Coronary artery (tissue), 2 donors: ENCODE measurements at regions not wholly inside any gene's neighbourhood (a gene's known extent, or its start where the extent isn't known, plus 50 kb on each side); places are given as distances from the start of the nearest gene placed in this dataset.

Experiments
- DNase-seq: peaks from one replicate; pipeline ENCODE4 v3.0.0-alpha.2; 2017; ENCODE audit warnings: low spot score
- H3K27ac ChIP-seq, 2 donors: fragments of 200-600 bp; sonication (generic); one replicate each; pipeline ENCODE4 v1.5.1; 2016 to 2019
- H3K4me3 ChIP-seq: fragments of 200-600 bp; sonication (generic); 2 replicates; pipeline ENCODE4 v1.5.1; 2016; ENCODE audit warnings: mild to moderate bottlenecking, moderate library complexity
- CTCF ChIP-seq: fragments of 200-600 bp; sonication (generic); IDR thresholded peaks from one replicate; pipeline ENCODE4 v1.5.1; 2019; ENCODE audit warnings: antibody characterized with exemption

GRCh38 chr9:86771941-86772634 is 175.2 kb downstream of the GAS1 start:
- no peak for TF ChIP-seq CTCF

GRCh38 chr9:86771420-86771819 is 175.9 kb downstream of the GAS1 start:
- no peak for DNase-seq
- TF ChIP-seq CTCF: no peak
- Histone ChIP-seq H3K4me3 (no peak overlapping the region), H3K27ac (no peak overlapping the region)

More at GRCh38 chr9:86771941-86772634, 175.2 kb downstream of the GAS1 start:
- no peak overlapping the region for H3K4me3 ChIP-seq
- DNase-seq: no peak
- H3K27ac ChIP-seq: no peak overlapping the region

- Histone ChIP-seq H3K27ac (no peak overlapping the region), H3K4me3 (no peak overlapping the region)
- DNase-seq: no peak
- TF ChIP-seq CTCF: no peak
Observed at GRCh38 chr9:86768709-86769108, 178.6 kb downstream of the GAS1 start.

- no peak for TF ChIP-seq CTCF
- Histone ChIP-seq H3K4me3 (no peak overlapping the region), H3K27ac (no peak overlapping the region)
- no peak for DNase-seq
Observed at GRCh38 chr9:86768020-86768419, 179.3 kb downstream of the GAS1 start.

GRCh38 chr9:86767373-86767772 is 179.9 kb downstream of the GAS1 start:
- DNase-seq: no peak
- no peak overlapping the region for H3K4me3 ChIP-seq
- no peak for TF ChIP-seq CTCF
- H3K27ac ChIP-seq: no peak overlapping the region

GRCh38 chr9:86766912-86767311 is 180.4 kb downstream of the GAS1 start:
- DNase-seq: no peak
- H3K4me3 ChIP-seq: no peak overlapping the region
- no peak overlapping the region for H3K27ac ChIP-seq
- no peak for TF ChIP-seq CTCF

GRCh38 chr9:86766511-86766910 is 180.8 kb downstream of the GAS1 start:
- no peak for DNase-seq
- H3K4me3 ChIP-seq: no peak overlapping the region

More at GRCh38 chr9:86766511-86766910, 180.8 kb downstream of the GAS1 start:
- TF ChIP-seq CTCF: no peak
- H3K27ac ChIP-seq: no peak overlapping the region
